ENCODE measurements at regions not wholly inside any gene's neighbourhood (a gene's known extent, or its start where the extent isn't known, plus 50 kb on each side); places are given as distances from the start of the nearest gene placed in this dataset.

GRCh38 chr5:54384356-54384933 is 71.1 kb upstream of the HSPB3 start:
- no peak for TF ChIP-seq CTCF (conservative IDR thresholded peaks at IDR 0.05 in 1 of 2, IDR thresholded peaks at IDR 0.05 in 1 of 2; ENCODE audit: low read depth in 1 of 2, low read length in 2 of 2)
- TF ChIP-seq EZH2 (IDR thresholded peaks at IDR 0.05; ENCODE audit: low read length, missing control alignments): no peak
